Breast epithelium (tissue), 3 donors: ENCODE measurements at regions not wholly inside any gene's neighbourhood (a gene's known extent, or its start where the extent isn't known, plus 50 kb on each side); places are given as distances from the start of the nearest gene placed in this dataset.

Experiments used
- CTCF ChIP-seq, 3 donors: fragments of 450-650 bp; IDR thresholded peaks; one replicate each; pipeline ENCODE4 v1.5.1; 2016 to 2017; ENCODE audit warnings: antibody characterized with exemption in 3 of 3, mild to moderate bottlenecking in 3 of 3, moderate library complexity in 3 of 3
- POLR2A ChIP-seq: fragments of 450-650 bp; IDR thresholded peaks from one replicate; pipeline ENCODE4 v1.6.1; 2016; ENCODE audit warnings: antibody characterized with exemption, mild to moderate bottlenecking, moderate library complexity
- POLR2AphosphoS5 ChIP-seq, 3 donors: sonication (generic); formaldehyde crosslinking; IDR thresholded peaks; one replicate each; pipeline ENCODE4 v1.6.1; 2017; ENCODE audit warnings: antibody characterized with exemption in 3 of 3

- TF ChIP-seq POLR2A (no peak), CTCF (IDR thresholded peaks at IDR 0.05) (no peak), POLR2AphosphoS5 (IDR thresholded peaks at IDR 0.05) (no peak)
Observed at GRCh38 chr12:83801972-83802371, 1110.6 kb downstream of the SLC6A15 start.
